BLaER1 (cell line): ENCODE measurements at regions not wholly inside any gene's neighbourhood (a gene's known extent, or its start where the extent isn't known, plus 50 kb on each side); places are given as distances from the start of the nearest gene placed in this dataset.
"Not testable (repeated sequence)": the region's sequence is repeated elsewhere in the genome, so short reads cannot be mapped to it uniquely, and the experiment has no call there.

Source experiments
- H3K27ac ChIP-seq: shearing (Covaris generic); formaldehyde crosslinking; 2 replicates; pipeline ENCODE4 v1.8.1; 2022
- H3K27me3 ChIP-seq: shearing (Covaris generic); formaldehyde crosslinking; 2 replicates; pipeline ENCODE4 v1.8.1; 2022
- H3K36me3 ChIP-seq: shearing (Covaris generic); formaldehyde crosslinking; 2 replicates; pipeline ENCODE4 v1.8.1; 2022
- H3K4me1 ChIP-seq: shearing (Covaris generic); formaldehyde crosslinking; 2 replicates; pipeline ENCODE4 v1.8.1; 2022
- H3K4me2 ChIP-seq: shearing (Covaris generic); formaldehyde crosslinking; 2 replicates; pipeline ENCODE4 v1.8.1; 2022
- H3K4me3 ChIP-seq: shearing (Covaris generic); formaldehyde crosslinking; 2 replicates; pipeline ENCODE4 v1.8.1; 2022
- H3K9ac ChIP-seq: shearing (Covaris generic); formaldehyde crosslinking; 2 replicates; pipeline ENCODE4 v1.8.1; 2022
- H3K9me3 ChIP-seq: shearing (Covaris generic); formaldehyde crosslinking; 2 replicates; pipeline ENCODE4 v1.8.1; 2022
- H4K20me1 ChIP-seq: shearing (Covaris generic); formaldehyde crosslinking; 2 replicates; pipeline ENCODE4 v1.8.1; 2022
- Cebpa-rat ChIP-seq: shearing (Covaris generic); IDR thresholded peaks from 2 replicates; pipeline ENCODE4 v1.8.1; 2022

GRCh38 chr6:130622142-130622541 lies 205.1 kb upstream of the SMLR1 start:
- Histone ChIP-seq H3K9ac (no peak overlapping the region), H3K4me1 (no peaks in the 10 kb centered on the region), H3K27ac (no peak overlapping the region), H3K4me2 (no peak overlapping the region), H4K20me1 (no peaks in the 10 kb centered on the region), H3K9me3 (no peaks in the 10 kb centered on the region), H3K36me3 (no peaks in the 10 kb centered on the region), H3K4me3 (no peak overlapping the region), H3K27me3 (no peaks in the 10 kb centered on the region)
- TF ChIP-seq Cebpa-rat: no peak

DNA sequence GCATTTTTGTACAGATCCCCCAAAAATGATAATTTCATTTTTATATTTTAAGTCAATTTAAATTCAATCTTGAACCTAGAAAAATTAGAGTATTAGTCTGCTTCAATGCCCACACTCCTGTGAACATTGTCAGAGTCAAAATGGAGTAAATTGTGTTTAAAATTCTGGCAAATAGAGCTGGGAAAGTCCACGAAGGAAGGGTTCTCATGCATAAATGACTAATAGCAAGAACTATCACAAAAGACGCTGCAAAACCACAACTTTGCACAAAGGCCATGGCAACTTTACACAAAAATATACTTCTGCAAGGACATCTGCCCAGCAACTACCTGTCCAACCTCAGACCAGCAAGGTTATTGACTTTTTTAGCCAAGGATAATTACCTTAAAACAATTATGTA lies 203.2 kb upstream of the SMLR1 start:
- H3K27ac ChIP-seq: no peak overlapping the region
- H3K27me3 ChIP-seq: no peaks in the 10 kb centered on the region
- H3K4me2 ChIP-seq: no peak overlapping the region
- H3K4me3 ChIP-seq: no peak overlapping the region
- H4K20me1 ChIP-seq: no peaks in the 10 kb centered on the region
- no peaks in the 10 kb centered on the region for H3K9me3 ChIP-seq
- H3K4me1 ChIP-seq: no peaks in the 10 kb centered on the region
- no peak for TF ChIP-seq Cebpa-rat
- no peak overlapping the region for H3K9ac ChIP-seq
- no peaks in the 10 kb centered on the region for H3K36me3 ChIP-seq

- H3K4me2 ChIP-seq: no peak overlapping the region
- no peaks in the 10 kb centered on the region for H3K4me1 ChIP-seq
- no peaks in the 10 kb centered on the region for H3K9me3 ChIP-seq
- H3K36me3 ChIP-seq: no peaks in the 10 kb centered on the region
- no peak overlapping the region for H3K27ac ChIP-seq
- no peak overlapping the region for H3K4me3 ChIP-seq
- no peaks in the 10 kb centered on the region for H3K27me3 ChIP-seq
- H4K20me1 ChIP-seq: no peaks in the 10 kb centered on the region
- TF ChIP-seq Cebpa-rat: no peak
- no peak overlapping the region for H3K9ac ChIP-seq
These were observed 201.2 kb upstream of the SMLR1 start for GRCh38 chr6:130625825-130626527.

GRCh38 chr6:130628862-130629261 lies 198.3 kb upstream of the SMLR1 start:
- TF ChIP-seq Cebpa-rat: no peak

DNA sequence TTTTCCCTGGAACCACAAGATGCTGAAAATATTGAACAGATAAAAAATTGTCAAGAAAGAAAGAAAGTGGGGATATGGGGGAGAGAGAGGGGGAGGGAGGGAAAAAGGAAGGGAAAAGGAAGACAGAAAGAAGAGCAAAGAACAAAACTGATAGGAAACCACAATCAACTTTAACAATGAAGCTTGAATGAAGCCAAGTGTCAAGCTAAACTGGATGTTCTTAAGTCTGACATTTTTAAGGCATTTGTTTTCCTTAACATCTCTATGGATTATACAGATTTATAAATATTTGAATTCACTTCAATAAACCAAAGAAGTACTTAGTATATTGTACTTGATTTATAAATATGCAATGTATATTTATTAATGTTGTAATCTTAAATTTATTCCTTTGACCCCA lies 197.6 kb upstream of the SMLR1 start:
- Histone ChIP-seq H3K4me2 (no peak overlapping the region), H3K27ac (no peak overlapping the region), H4K20me1 (no peaks in the 10 kb centered on the region), H3K9me3 (no peaks in the 10 kb centered on the region), H3K4me1 (no peaks in the 10 kb centered on the region), H3K36me3 (no peaks in the 10 kb centered on the region), H3K4me3 (no peak overlapping the region), H3K9ac (no peak overlapping the region), H3K27me3 (no peaks in the 10 kb centered on the region)
- no peak for TF ChIP-seq Cebpa-rat

More at GRCh38 chr6:130628862-130629261, 198.3 kb upstream of the SMLR1 start:
- Histone ChIP-seq H3K27ac (no peak overlapping the region), H3K27me3 (no peaks in the 10 kb centered on the region), H3K36me3 (no peaks in the 10 kb centered on the region), H3K9ac (no peak overlapping the region), H3K4me2 (no peak overlapping the region), H3K4me1 (no peaks in the 10 kb centered on the region), H4K20me1 (no peaks in the 10 kb centered on the region), H3K9me3 (no peaks in the 10 kb centered on the region), H3K4me3 (no peak overlapping the region)

DNA sequence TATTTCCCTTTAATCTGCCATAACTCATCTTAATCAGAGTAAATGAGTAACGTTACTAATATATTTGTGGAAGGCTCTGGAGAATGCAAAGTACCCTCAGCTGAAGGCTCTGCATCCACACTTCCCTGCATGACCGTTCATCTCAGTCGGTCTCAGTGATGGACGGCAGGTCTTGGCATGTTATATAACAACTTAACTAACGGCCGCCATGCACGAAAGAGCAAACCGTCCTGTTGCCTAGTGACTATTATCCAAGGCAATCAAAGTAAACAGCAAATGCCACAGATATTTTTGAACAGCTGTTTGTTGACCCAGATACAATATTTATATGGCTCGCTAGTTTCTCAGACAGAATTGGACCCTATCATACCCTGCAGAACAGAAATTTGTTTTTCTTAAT lies 194.9 kb upstream of the SMLR1 start:
- H3K4me3 ChIP-seq: no peak overlapping the region
- no peak overlapping the region for H3K27ac ChIP-seq
- no peak overlapping the region for H3K9ac ChIP-seq
- H3K36me3 ChIP-seq: no peaks in the 10 kb centered on the region
- no peaks in the 10 kb centered on the region for H4K20me1 ChIP-seq
- H3K4me2 ChIP-seq: no peak overlapping the region
- TF ChIP-seq Cebpa-rat: no peak
- no peaks in the 10 kb centered on the region for H3K4me1 ChIP-seq
- no peaks in the 10 kb centered on the region for H3K27me3 ChIP-seq
- H3K9me3 ChIP-seq: no peaks in the 10 kb centered on the region

- Histone ChIP-seq H3K27ac (no peak overlapping the region), H3K27me3 (no peaks in the 10 kb centered on the region), H3K9ac (no peak overlapping the region), H3K4me1 (no peaks in the 10 kb centered on the region), H3K9me3 (no peaks in the 10 kb centered on the region), H3K36me3 (no peaks in the 10 kb centered on the region), H3K4me3 (no peak overlapping the region), H3K4me2 (no peak overlapping the region), H4K20me1 (no peaks in the 10 kb centered on the region)
- no peak for TF ChIP-seq Cebpa-rat
These were observed 194.3 kb upstream of the SMLR1 start for GRCh38 chr6:130632897-130633296.

DNA sequence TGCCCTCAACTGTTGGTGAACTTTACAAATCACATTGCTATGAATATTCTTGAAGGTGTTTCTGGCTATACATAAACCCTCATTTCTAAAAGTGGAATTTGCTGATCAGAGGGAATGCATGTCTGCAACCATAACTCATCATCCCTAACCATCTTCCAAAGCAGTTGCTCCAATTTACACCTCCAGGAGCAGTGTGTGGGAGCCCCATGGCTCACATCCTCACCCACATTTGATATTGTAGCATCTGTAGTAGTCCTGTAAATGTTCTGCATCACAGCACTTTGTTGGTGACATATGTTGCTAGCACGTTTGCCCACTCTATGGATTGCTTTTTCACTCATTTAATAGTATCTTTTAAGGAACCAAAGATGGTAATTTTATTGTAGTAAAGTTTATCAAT lies 183.8 kb upstream of the SMLR1 start:
- H3K27me3 ChIP-seq: no peaks in the 10 kb centered on the region
- no peak overlapping the region for H3K27ac ChIP-seq
- H3K4me1 ChIP-seq: no peaks in the 10 kb centered on the region
- H3K9ac ChIP-seq: no peak overlapping the region
- no peaks in the 10 kb centered on the region for H3K36me3 ChIP-seq
- H3K9me3 ChIP-seq: peaks cover 22% of the 10 kb centered on the region
- no peak overlapping the region for H3K4me2 ChIP-seq
- no peak for TF ChIP-seq Cebpa-rat
- no peaks in the 10 kb centered on the region for H4K20me1 ChIP-seq
- no peak overlapping the region for H3K4me3 ChIP-seq

- no peak overlapping the region for H3K9ac ChIP-seq
- H3K4me1 ChIP-seq: no peaks in the 10 kb centered on the region
- H3K4me2 ChIP-seq: no peak overlapping the region
- H3K9me3 ChIP-seq: peaks cover 22% of the 10 kb centered on the region
- H3K36me3 ChIP-seq: no peaks in the 10 kb centered on the region
- no peak overlapping the region for H3K27ac ChIP-seq
- no peak overlapping the region for H3K4me3 ChIP-seq
- no peaks in the 10 kb centered on the region for H4K20me1 ChIP-seq
- H3K27me3 ChIP-seq: no peaks in the 10 kb centered on the region
- no peak for TF ChIP-seq Cebpa-rat
These were observed 183.0 kb upstream of the SMLR1 start for GRCh38 chr6:130644175-130644574.

GRCh38 chr6:130644769-130645168 lies 182.4 kb upstream of the SMLR1 start:
- H3K27me3 ChIP-seq, H3K4me1 ChIP-seq: not testable (repeated sequence)

GRCh38 chr6:130647246-130647645 lies 180.0 kb upstream of the SMLR1 start:
- no peaks in the 10 kb centered on the region for H3K4me1 ChIP-seq
- no peak for TF ChIP-seq Cebpa-rat
- H3K9ac ChIP-seq: no peak overlapping the region
- peaks cover 22% of the 10 kb centered on the region for H3K9me3 ChIP-seq
- H3K27ac ChIP-seq: no peak overlapping the region
- H3K4me2 ChIP-seq: no peak overlapping the region
- H3K4me3 ChIP-seq: no peak overlapping the region
- no peaks in the 10 kb centered on the region for H3K27me3 ChIP-seq
- no peaks in the 10 kb centered on the region for H3K36me3 ChIP-seq
- no peaks in the 10 kb centered on the region for H4K20me1 ChIP-seq

More at GRCh38 chr6:130644769-130645168, 182.4 kb upstream of the SMLR1 start:
- not testable (repeated sequence) for H3K27ac ChIP-seq, H3K4me3 ChIP-seq, H3K9ac ChIP-seq, H4K20me1 ChIP-seq, H3K36me3 ChIP-seq, H3K4me2 ChIP-seq
- peaks cover 22% of the 10 kb centered on the region for H3K9me3 ChIP-seq
